Activated naive CD4-positive, alpha-beta T cell treated with anti-CD3 and anti-CD28 coated beads, Interleukin-2, amount 10 ng/mL, durations not matched to agents 7 days and 5 days (primary cell): ENCODE measurements at regions not wholly inside any gene's neighbourhood (a gene's known extent, or its start where the extent isn't known, plus 50 kb on each side); places are given as distances from the start of the nearest gene placed in this dataset.

Experiments
- CTCF ChIA-PET: fragments of 350-600 bp; sonication (Branson Sonifier 250); formaldehyde crosslinking; loops from one replicate; lab custom pipeline; 2021; ENCODE audit warnings: antibody characterized with exemption; lab: Charles Lee
- DNase-seq: peaks from one replicate; pipeline ENCODE4 v3.0.0-alpha.2; 2020
- H3K27ac Mint-ChIP-seq: one replicate; pipeline ENCODE4 v1.8.0; 2021; ENCODE audit warnings: mild to moderate bottlenecking, moderate library complexity, mixed read lengths
- H3K27me3 Mint-ChIP-seq: one replicate; pipeline ENCODE4 v1.8.0; 2021; ENCODE audit warnings: mild to moderate bottlenecking, mixed read lengths
- H3K36me3 Mint-ChIP-seq: one replicate; pipeline ENCODE4 v1.8.0; 2021; ENCODE audit warnings: mixed read lengths
- H3K4me1 Mint-ChIP-seq: one replicate; pipeline ENCODE4 v1.8.0; 2021; ENCODE audit warnings: mixed read lengths
- H3K4me3 Mint-ChIP-seq: one replicate; pipeline ENCODE4 v1.8.0; 2021; ENCODE audit warnings: mild to moderate bottlenecking, moderate library complexity, mixed read lengths
- H3K9me3 Mint-ChIP-seq: one replicate; pipeline ENCODE4 v1.8.0; 2021; ENCODE audit warnings: mixed read lengths

DNA sequence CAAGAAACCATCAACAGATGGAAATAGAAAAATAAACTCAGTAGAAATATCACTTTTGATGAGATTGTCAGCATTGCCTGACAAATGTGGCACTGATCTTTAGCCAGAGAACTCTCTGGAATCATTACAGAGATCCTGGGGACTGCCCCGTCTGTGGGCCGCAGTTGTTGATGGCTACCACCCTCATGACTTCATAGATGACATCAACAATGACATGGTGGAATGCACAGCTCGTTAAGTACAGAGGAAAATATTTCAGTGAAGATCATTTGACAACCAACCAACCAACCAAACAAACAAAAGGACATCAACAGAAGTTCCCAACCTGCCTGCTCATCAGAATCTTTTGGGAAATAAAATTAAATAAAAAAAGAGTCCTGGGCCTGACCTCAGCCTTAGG lies 132.6 kb downstream of the UCHL1 start:
- CTCF ChIA-PET, result no interaction called here
- no peak overlapping the region for H3K4me3 Mint-ChIP-seq
- H3K27ac Mint-ChIP-seq, result no peak overlapping the region
- DNase-seq, result no peak
- no peaks in the 10 kb centered on the region for H3K36me3 Mint-ChIP-seq
- H3K9me3 Mint-ChIP-seq, result no peaks in the 10 kb centered on the region
- no peaks in the 10 kb centered on the region for H3K27me3 Mint-ChIP-seq
- no peaks in the 10 kb centered on the region for H3K4me1 Mint-ChIP-seq

DNA sequence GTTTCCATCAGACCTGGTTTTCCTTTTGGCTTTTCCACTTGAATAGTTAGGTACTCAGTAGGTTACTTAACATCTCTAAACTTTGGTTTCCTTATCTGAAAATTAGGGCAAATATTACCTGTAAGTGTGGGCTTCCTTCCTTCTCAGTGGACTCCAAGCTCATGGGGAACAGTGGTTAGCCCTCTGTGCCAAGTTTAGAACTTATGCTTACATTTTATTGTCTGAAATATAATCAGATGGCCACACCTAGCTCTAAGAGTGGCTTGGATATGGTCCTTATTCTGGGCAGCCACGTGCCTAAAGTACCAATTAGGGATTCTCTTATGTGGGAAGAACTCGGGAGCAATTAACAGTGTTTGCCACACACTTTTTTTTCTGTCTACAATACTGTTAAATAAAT lies 133.9 kb downstream of the UCHL1 start:
- no peaks in the 10 kb centered on the region for H3K4me1 Mint-ChIP-seq
- H3K27ac Mint-ChIP-seq, result no peak overlapping the region
- no peaks in the 10 kb centered on the region for H3K36me3 Mint-ChIP-seq
- DNase-seq, result no peak
- H3K27me3 Mint-ChIP-seq, result no peaks in the 10 kb centered on the region
- CTCF ChIA-PET, result no interaction called here
- no peak overlapping the region for H3K4me3 Mint-ChIP-seq
- H3K9me3 Mint-ChIP-seq, result no peaks in the 10 kb centered on the region

DNA sequence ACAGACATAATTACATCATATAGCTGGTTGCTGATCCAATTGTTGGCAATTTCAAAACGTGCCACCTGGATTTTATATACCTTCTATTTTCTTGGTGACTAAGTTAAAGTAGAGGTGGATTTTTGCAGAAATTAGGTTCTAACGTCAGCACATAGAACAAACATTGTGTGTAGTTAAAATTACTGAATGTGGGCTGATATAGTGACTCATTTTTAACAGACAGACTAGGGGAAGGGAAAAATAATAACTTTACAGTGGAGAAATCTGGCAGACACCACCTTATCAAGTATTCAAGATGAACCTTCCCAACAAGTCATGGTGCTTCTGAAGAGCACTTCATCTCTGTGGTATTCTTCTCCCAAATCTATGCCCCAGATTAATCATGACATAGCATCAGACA lies 134.5 kb downstream of the UCHL1 start:
- H3K36me3 Mint-ChIP-seq, result no peaks in the 10 kb centered on the region
- CTCF ChIA-PET, result no interaction called here
- H3K4me3 Mint-ChIP-seq, result no peak overlapping the region
- H3K27ac Mint-ChIP-seq, result no peak overlapping the region
- H3K4me1 Mint-ChIP-seq, result no peaks in the 10 kb centered on the region
- H3K9me3 Mint-ChIP-seq, result no peaks in the 10 kb centered on the region
- no peak for DNase-seq
- H3K27me3 Mint-ChIP-seq, result no peaks in the 10 kb centered on the region

DNA sequence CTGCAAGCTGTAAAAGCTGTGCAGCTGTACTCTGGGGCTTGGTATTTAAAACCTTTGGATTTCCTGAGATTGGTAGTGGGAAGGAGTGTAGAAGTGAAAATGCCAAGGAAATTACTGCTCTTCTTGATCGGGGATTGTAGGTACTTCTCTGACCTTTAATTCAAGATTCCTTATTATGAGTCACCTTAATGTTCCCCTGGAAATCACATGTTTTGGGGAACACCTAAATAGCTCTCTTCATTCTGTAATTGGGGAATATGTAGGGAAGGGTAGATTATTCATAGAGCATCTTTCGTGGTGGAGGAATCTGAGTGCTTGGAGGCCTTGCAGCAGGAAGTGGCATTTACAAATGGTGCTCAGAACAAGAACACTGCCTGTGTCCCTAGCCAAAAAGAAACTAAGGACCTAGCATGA lies 137.8 kb downstream of the UCHL1 start:
- no peak for DNase-seq
- CTCF ChIA-PET, result no interaction called here
- no peaks in the 10 kb centered on the region for H3K9me3 Mint-ChIP-seq
- no peak overlapping the region for H3K27ac Mint-ChIP-seq
- no peaks in the 10 kb centered on the region for H3K27me3 Mint-ChIP-seq
- no peaks in the 10 kb centered on the region for H3K36me3 Mint-ChIP-seq
- no peaks in the 10 kb centered on the region for H3K4me1 Mint-ChIP-seq
- no peak overlapping the region for H3K4me3 Mint-ChIP-seq

DNA sequence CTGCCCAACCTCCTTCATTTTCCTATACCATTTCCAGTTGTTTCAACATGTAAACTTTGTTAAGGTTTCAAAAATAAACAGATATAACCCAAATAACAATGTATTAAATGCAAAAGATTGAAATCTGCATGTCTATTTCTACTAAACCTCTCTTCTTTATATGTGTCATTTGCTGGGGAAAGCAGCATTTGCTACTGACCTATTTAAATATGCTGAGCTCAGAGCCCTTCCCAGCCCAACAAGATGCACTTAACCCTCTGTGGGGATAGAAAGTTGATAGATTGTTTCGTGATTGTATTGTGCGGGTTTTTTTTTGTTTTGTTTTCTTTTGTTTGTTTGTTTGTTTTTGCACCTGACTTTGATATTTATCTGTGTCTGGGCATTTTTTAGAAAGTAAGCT lies 139.5 kb downstream of the UCHL1 start:
- H3K27me3 Mint-ChIP-seq, result no peaks in the 10 kb centered on the region
- DNase-seq, result no peak
- H3K4me1 Mint-ChIP-seq, result no peaks in the 10 kb centered on the region
- H3K36me3 Mint-ChIP-seq, result no peaks in the 10 kb centered on the region
- no peak overlapping the region for H3K4me3 Mint-ChIP-seq
- CTCF ChIA-PET, result interaction anchor here (1.2 kb wide), 1 partner anchor 9 kb away, joined by 3 read pairs; no protein-coding TSS in a partner anchor
- H3K27ac Mint-ChIP-seq, result no peak overlapping the region
- H3K9me3 Mint-ChIP-seq, result no peaks in the 10 kb centered on the region

DNA sequence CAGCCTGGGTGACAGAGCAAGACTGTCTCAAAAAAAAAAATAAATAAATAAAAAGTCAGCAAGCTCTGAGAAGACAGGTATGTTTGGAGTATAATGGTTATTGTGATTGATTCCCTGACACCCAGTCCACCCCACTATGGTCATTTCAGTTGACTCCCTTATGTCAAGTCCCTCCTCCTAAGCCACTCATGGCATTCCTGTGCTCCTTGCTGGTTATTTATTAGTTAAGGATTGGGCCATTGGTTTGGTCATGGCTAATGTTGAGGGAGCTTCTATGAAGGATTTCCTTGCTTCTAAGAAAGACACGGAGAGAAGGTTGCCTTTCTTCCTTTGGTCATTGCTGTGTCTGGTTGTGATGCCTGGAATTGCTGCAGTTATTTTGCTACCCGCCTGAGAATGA lies 140.1 kb downstream of the UCHL1 start:
- H3K4me3 Mint-ChIP-seq, result no peak overlapping the region
- no peaks in the 10 kb centered on the region for H3K27me3 Mint-ChIP-seq
- no peaks in the 10 kb centered on the region for H3K9me3 Mint-ChIP-seq
- no peaks in the 10 kb centered on the region for H3K4me1 Mint-ChIP-seq
- no peak overlapping the region for H3K27ac Mint-ChIP-seq
- no peaks in the 10 kb centered on the region for H3K36me3 Mint-ChIP-seq
- CTCF ChIA-PET, result interaction anchor here (1.2 kb wide), 1 partner anchor 8 kb away, joined by 3 read pairs; no protein-coding TSS in a partner anchor
- DNase-seq, result no peak

- no peak for DNase-seq
- H3K36me3 Mint-ChIP-seq, result no peaks in the 10 kb centered on the region
- H3K27ac Mint-ChIP-seq, result no peak overlapping the region
- H3K4me3 Mint-ChIP-seq, result no peak overlapping the region
- CTCF ChIA-PET, result no interaction called here
- no peaks in the 10 kb centered on the region for H3K27me3 Mint-ChIP-seq
- H3K9me3 Mint-ChIP-seq, result no peaks in the 10 kb centered on the region
- H3K4me1 Mint-ChIP-seq, result no peaks in the 10 kb centered on the region
Measured at GRCh38 chr4:41399231-41399630, 138.7 kb upstream of the LIMCH1 start.

GRCh38 chr4:41400296-41400695 lies 137.7 kb upstream of the LIMCH1 start:
- Mint-ChIP-seq H3K4me3 (no peak overlapping the region), H3K36me3 (no peaks in the 10 kb centered on the region), H3K27me3 (no peaks in the 10 kb centered on the region), H3K27ac (no peak overlapping the region), H3K4me1 (no peaks in the 10 kb centered on the region), H3K9me3 (no peaks in the 10 kb centered on the region)
- CTCF ChIA-PET, result no interaction called here
- DNase-seq, result no peak

GRCh38 chr4:41405464-41406112 lies 132.4 kb upstream of the LIMCH1 start:
- CTCF ChIA-PET, result interaction anchor here (0.8 kb wide), 1 partner anchor 9 kb away, joined by 3 read pairs; no protein-coding TSS in a partner anchor
- Mint-ChIP-seq H3K9me3 (no peaks in the 10 kb centered on the region), H3K36me3 (no peaks in the 10 kb centered on the region), H3K27ac (no peak overlapping the region), H3K27me3 (no peaks in the 10 kb centered on the region), H3K4me3 (no peak overlapping the region), H3K4me1 (no peaks in the 10 kb centered on the region)
- no peak for DNase-seq

GRCh38 chr4:41406113-41406516 lies 131.8 kb upstream of the LIMCH1 start:
- CTCF ChIA-PET, result no interaction called here
- no peak for DNase-seq

GRCh38 chr4:41408150-41408549 lies 129.8 kb upstream of the LIMCH1 start:
- no peak for DNase-seq
- no peaks in the 10 kb centered on the region for H3K9me3 Mint-ChIP-seq
- no peak overlapping the region for H3K27ac Mint-ChIP-seq
- no peaks in the 10 kb centered on the region for H3K36me3 Mint-ChIP-seq
- CTCF ChIA-PET, result interaction anchor here (0.6 kb wide), 1 partner anchor 851 kb away, joined by 3 read pairs; no protein-coding TSS in a partner anchor
- no peaks in the 10 kb centered on the region for H3K4me1 Mint-ChIP-seq
- H3K4me3 Mint-ChIP-seq, result no peak overlapping the region
- H3K27me3 Mint-ChIP-seq, result no peaks in the 10 kb centered on the region

More at GRCh38 chr4:41406113-41406516, 131.8 kb upstream of the LIMCH1 start:
- H3K27ac Mint-ChIP-seq, result no peak overlapping the region
- H3K9me3 Mint-ChIP-seq, result no peaks in the 10 kb centered on the region
- H3K4me3 Mint-ChIP-seq, result no peak overlapping the region
- no peaks in the 10 kb centered on the region for H3K4me1 Mint-ChIP-seq
- H3K27me3 Mint-ChIP-seq, result no peaks in the 10 kb centered on the region
- H3K36me3 Mint-ChIP-seq, result no peaks in the 10 kb centered on the region

- no peak overlapping the region for H3K27ac Mint-ChIP-seq
- CTCF ChIA-PET, result interaction anchor here (0.6 kb wide), 1 partner anchor 13 kb away, joined by 3 read pairs; no protein-coding TSS in a partner anchor
- peaks cover 2% of the 10 kb centered on the region for H3K4me1 Mint-ChIP-seq
- no peaks in the 10 kb centered on the region for H3K27me3 Mint-ChIP-seq
- no peaks in the 10 kb centered on the region for H3K36me3 Mint-ChIP-seq
- H3K9me3 Mint-ChIP-seq, result no peaks in the 10 kb centered on the region
- DNase-seq, result no peak
- H3K4me3 Mint-ChIP-seq, result no peak overlapping the region
Measured at GRCh38 chr4:41408859-41409593, 128.9 kb upstream of the LIMCH1 start.

DNA sequence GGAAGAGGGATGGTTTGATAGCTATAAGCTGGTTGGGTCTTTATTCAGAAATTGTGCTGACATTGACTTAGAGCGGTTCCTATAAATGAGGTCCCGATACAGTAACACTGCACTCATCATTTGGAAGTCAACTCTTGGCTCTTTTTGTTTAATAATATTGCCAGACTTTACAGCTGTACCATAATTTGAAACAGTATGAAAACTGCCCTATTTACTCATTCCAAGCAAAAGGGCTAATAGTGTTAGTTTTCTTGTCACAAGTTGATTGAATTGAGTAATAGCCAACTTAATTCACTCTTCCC lies 128.4 kb upstream of the LIMCH1 start:
- CTCF ChIA-PET, result no interaction called here
- Mint-ChIP-seq H3K27me3 (no peaks in the 10 kb centered on the region), H3K4me1 (peaks cover 2% of the 10 kb centered on the region), H3K36me3 (no peaks in the 10 kb centered on the region), H3K9me3 (no peaks in the 10 kb centered on the region), H3K4me3 (no peak overlapping the region), H3K27ac (no peak overlapping the region)
- no peak for DNase-seq

DNA sequence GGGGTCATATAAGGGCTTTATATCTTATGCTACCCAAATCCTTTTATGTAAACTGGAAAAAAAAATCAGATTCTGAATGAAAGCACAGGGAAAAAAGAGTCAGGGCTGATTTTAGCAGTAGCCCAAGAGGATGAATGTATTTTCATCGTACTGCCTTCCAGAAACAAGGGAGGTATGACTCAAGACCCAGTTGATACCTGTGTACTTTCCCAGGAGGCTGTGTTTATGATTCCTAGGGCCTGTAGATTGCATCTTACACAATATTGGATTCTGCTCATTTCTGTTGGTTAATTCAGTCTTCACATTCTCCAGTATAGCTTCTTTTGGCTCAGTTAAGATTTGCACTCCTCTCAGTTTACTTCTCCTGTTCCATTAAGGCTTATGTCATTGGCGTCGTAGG lies 127.9 kb upstream of the LIMCH1 start:
- no peak for DNase-seq
- H3K9me3 Mint-ChIP-seq, result no peaks in the 10 kb centered on the region
- CTCF ChIA-PET, result no interaction called here
- no peak overlapping the region for H3K27ac Mint-ChIP-seq
- no peaks in the 10 kb centered on the region for H3K36me3 Mint-ChIP-seq
- no peaks in the 10 kb centered on the region for H3K27me3 Mint-ChIP-seq
- no peak overlapping the region for H3K4me3 Mint-ChIP-seq
- peaks cover 2% of the 10 kb centered on the region for H3K4me1 Mint-ChIP-seq
